Suppressor macrophage (primary cell): ENCODE measurements at regions not wholly inside any gene's neighbourhood (a gene's known extent, or its start where the extent isn't known, plus 50 kb on each side); places are given as distances from the start of the nearest gene placed in this dataset.
"Not testable (repeated sequence)": the region's sequence is repeated elsewhere in the genome, so short reads cannot be mapped to it uniquely, and the experiment has no call there.

Experiments used
- DNase-seq, 4 experiments: peaks; one replicate each; pipeline ENCODE4 v3.0.0-alpha.2; 2020 to 2022

DNA sequence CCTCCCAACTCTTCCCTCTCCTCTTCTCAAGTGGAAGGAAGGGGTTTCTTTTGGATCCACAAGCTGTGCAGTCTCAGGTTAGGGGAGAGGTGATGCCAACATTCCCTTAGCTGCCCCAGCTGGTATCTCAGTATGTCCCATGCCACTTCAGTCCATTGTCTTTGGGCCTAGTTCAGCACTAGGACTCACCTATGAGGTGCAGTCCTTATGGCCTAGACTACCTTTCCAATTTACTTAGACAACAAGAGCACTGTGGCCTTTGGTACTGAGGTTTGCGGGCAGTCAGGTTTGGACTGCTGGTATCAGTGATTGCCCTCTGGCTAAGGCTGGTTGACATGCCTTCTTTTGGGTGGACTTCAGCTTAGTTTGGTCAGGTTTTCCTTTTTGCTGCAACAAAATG is 159.9 kb downstream of the POTEH start:
- DNase-seq: not testable (repeated sequence)

GRCh38 chr22:15853716-15854373 is 164.0 kb downstream of the POTEH start:
- not testable (repeated sequence) for DNase-seq

GRCh38 chr22:15854421-15854820 is 164.6 kb downstream of the POTEH start:
- not testable (repeated sequence) for DNase-seq

DNA sequence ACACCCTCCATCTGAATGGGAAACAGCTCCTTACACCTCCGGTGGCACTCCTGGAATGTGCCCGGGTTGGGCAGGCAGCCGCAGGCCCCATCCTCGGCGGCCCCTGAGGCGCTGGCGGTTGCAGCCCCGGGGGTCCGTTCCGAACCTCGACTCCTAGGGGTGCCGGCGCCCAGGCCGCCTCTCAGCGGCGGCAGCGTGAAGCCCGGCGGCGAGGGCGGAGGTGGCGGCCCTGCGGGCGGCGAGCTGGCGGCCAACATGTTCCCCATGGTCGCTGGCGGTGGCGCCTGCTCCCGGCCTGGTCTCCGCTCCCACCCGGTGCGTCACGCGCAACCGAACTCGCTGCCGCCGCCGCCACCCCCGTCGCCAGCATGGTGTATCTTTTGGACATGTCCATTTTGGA is 165.2 kb downstream of the POTEH start:
- not testable (repeated sequence) for DNase-seq

- not testable (repeated sequence) for DNase-seq
Measured at GRCh38 chr22:15880926-15881325, 191.1 kb downstream of the POTEH start.

GRCh38 chr22:15904326-15904725 is 214.5 kb downstream of the POTEH start:
- DNase-seq: not testable (repeated sequence)

GRCh38 chr22:15911704-15912103 is 221.9 kb downstream of the POTEH start:
- DNase-seq: not testable (repeated sequence)

- not testable (repeated sequence) for DNase-seq
Measured at GRCh38 chr22:15919120-15919519, 229.3 kb downstream of the POTEH start.

DNA sequence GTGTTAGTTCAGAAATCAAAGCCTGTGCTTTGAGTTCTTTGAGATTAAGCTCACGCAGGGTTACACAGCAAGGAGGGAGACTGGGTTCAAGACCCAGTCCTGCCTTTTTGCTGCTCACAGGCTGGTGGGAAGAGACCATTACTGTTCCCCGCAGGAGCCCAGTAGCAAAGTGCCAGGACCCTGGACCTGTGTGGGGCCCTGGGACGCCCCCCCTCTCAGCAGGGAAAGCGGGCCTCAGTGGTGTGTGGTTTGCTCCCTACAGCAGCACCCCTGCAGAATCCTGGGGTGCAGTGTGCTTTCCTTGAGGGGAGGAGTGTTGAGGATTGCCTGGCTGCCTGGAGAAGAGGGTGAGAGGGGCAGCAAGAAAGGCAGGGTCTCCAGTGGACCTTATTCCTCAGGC is 231.1 kb downstream of the POTEH start:
- not testable (repeated sequence) for DNase-seq

- not testable (repeated sequence) for DNase-seq
Measured at GRCh38 chr22:15922132-15922531, 232.3 kb downstream of the POTEH start.

DNA sequence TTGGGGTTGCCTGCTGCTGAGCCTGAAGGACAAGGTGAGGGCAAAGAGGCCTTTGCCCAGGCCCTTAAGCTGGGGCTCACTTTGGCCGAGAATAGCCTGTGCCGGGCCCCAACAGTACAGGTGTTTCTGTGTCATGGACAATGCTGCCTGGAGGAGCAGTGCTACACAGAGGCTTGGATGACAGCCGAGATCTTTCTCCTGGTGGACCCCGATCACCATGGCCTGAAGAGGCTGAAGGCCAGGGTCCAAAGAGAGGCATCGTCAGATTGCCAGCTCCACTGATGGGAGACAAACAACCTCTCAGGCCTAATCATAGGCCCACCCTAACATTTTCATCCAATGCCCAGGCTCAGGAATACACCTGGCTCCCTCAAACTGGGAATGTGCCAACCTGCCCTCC is 232.8 kb downstream of the POTEH start:
- DNase-seq: not testable (repeated sequence)

DNA sequence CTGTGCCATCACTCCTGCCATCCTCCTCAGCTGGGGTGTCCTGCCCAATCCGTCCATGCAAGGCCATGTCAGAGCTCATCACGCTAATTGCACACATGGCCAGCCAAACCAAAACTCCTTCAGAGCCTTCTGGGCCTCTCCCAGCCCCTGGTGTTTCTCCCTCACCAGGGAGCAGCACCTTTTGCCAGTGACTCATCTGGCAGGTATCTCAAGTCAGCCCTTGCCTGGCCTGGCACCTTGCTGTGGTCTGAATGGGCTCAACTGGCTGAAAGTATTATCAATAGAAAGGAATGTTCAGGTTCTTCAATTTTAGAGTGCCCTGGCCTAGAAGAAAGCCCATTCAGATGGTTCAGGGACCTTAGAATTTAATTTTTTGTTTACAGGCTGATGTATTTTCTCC is 235.0 kb downstream of the POTEH start:
- not testable (repeated sequence) for DNase-seq

- DNase-seq: not testable (repeated sequence)
Measured at GRCh38 chr22:15927172-15927571, 237.3 kb downstream of the POTEH start.
